ENCODE measurements at regions not wholly inside any gene's neighbourhood (a gene's known extent, or its start where the extent isn't known, plus 50 kb on each side); places are given as distances from the start of the nearest gene placed in this dataset.

DNA sequence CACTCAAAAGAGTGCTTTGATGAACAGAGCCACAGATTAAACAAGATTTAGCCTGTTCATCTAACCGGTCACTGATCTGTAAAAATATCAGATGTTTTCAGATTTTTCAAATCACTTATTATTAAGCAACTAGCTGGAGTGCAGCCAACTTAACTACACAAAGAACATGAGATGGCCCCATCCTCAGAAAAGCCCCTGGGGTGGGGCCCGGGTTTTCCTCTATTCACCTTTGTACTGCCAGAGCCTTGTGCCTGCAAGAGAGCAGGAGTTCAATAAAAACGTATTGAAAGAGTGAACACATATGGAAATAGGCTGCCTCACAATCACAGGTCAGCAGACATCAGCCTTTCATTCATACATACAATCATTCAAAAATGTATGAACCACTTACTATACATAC, 516.1 kb downstream of the OMA1 start:
- no peaks in the 10 kb centered on the region for H3K79me2 ChIP-seq (ENCODE audit: low read depth)
- H3K27ac ChIP-seq, result no peak overlapping the region
- Mint-ChIP-seq H3K27me3 (ENCODE audit: insufficient read depth, low read depth) (no peaks in the 10 kb centered on the region), H3K4me1 (peaks cover 25% of the 10 kb centered on the region), H3K27ac (no peak overlapping the region), H3K4me3 (no peak overlapping the region), H3K9me3 (no peaks in the 10 kb centered on the region), H3K36me3 (no peaks in the 10 kb centered on the region)
- no peaks in the 10 kb centered on the region for H4K20me1 ChIP-seq (ENCODE audit: low read depth)
- no peak overlapping the region for H3K4me3 ChIP-seq
- peaks cover 14% of the 10 kb centered on the region for H3K4me1 ChIP-seq
- no peak overlapping the region for H2AFZ ChIP-seq (replicated peaks)
- no peaks in the 10 kb centered on the region for H3K9me3 ChIP-seq (ENCODE audit: low read depth)
- no peak overlapping the region for H3K9ac ChIP-seq
- DNase-seq (ENCODE audit: low spot score), result no peak
- no peaks in the 10 kb centered on the region for H3K36me3 ChIP-seq
- peaks cover 3% of the 10 kb centered on the region for H3F3A ChIP-seq (ENCODE audit: low read depth)
- no peaks in the 10 kb centered on the region for H3K27me3 ChIP-seq
- no peak for TF ChIP-seq EZH2phosphoT487 (IDR thresholded peaks at IDR 0.05)
- TF ChIP-seq, protein P1, sequence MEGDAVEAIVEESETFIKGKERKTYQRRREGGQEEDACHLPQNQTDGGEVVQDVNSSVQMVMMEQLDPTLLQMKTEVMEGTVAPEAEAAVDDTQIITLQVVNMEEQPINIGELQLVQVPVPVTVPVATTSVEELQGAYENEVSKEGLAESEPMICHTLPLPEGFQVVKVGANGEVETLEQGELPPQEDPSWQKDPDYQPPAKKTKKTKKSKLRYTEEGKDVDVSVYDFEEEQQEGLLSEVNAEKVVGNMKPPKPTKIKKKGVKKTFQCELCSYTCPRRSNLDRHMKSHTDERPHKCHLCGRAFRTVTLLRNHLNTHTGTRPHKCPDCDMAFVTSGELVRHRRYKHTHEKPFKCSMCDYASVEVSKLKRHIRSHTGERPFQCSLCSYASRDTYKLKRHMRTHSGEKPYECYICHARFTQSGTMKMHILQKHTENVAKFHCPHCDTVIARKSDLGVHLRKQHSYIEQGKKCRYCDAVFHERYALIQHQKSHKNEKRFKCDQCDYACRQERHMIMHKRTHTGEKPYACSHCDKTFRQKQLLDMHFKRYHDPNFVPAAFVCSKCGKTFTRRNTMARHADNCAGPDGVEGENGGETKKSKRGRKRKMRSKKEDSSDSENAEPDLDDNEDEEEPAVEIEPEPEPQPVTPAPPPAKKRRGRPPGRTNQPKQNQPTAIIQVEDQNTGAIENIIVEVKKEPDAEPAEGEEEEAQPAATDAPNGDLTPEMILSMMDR (IDR thresholded peaks at IDR 0.05), result no peak
- TF ChIP-seq EZH2 (IDR thresholded peaks at IDR 0.05), result no peak
- no peak overlapping the region for H3K4me2 ChIP-seq

DNA sequence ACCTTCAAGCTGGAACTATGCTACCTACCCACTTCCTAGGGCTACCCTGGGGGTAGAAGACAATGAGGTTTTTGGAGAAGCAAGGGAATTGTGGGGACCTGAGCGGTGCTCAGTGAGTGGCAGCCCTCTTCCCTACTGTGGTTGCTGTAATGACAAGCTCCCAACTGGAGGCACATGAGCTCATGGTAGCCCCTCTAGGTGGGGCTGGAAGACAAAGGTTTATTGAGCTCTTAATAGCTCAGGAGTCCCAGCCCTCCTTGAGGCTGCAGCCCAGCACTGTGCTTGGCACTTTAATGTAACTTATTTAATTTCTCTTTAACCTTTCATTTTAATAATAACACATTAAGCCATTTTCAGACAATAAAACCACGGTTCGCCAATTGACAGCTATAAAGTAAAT, 528.9 kb downstream of the OMA1 start:
- Histone ChIP-seq H3K79me2 (ENCODE audit: low read depth) (no peaks in the 10 kb centered on the region), H3K9me3 (ENCODE audit: low read depth) (no peaks in the 10 kb centered on the region), H3K4me3 (no peak overlapping the region), H3K27me3 (no peaks in the 10 kb centered on the region), H3K4me2 (no peak overlapping the region), H3K36me3 (no peaks in the 10 kb centered on the region), H3F3A (ENCODE audit: low read depth) (no peaks in the 10 kb centered on the region), H3K27ac (no peak overlapping the region), H3K9ac (no peak overlapping the region), H3K4me1 (peaks cover 17% of the 10 kb centered on the region), H4K20me1 (ENCODE audit: low read depth) (no peaks in the 10 kb centered on the region), H2AFZ (replicated peaks) (no peak overlapping the region)
- Mint-ChIP-seq H3K36me3 (no peaks in the 10 kb centered on the region), H3K27me3 (ENCODE audit: insufficient read depth, low read depth) (no peaks in the 10 kb centered on the region), H3K4me3 (no peak overlapping the region), H3K4me1 (peaks cover 7% of the 10 kb centered on the region), H3K27ac (no peak overlapping the region), H3K9me3 (no peaks in the 10 kb centered on the region)
- peak; percentile 15 for DNase-seq (ENCODE audit: low spot score)
- no peak for TF ChIP-seq EZH2 (IDR thresholded peaks at IDR 0.05)
- TF ChIP-seq EZH2phosphoT487 (IDR thresholded peaks at IDR 0.05), result no peak
- TF ChIP-seq, protein P1 (IDR thresholded peaks at IDR 0.05), result no peak

DNA sequence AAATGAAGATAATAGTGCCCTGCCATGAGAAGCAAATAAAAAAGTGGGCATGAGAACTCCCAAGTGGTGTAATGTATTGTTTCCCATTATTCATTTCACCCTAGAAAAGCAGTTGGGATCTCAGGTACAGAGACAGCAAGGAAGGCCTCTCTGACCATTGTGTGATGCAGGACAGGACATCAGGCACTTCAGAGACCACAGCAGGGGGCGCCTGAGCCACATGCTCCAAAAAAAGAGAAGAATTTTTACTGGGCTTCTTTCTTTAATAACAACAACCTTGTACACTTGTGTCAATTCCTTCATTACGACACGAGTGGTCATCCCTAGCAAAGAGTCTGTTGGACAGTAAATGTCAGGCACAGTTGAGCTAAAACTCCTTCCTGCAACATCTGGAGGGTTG, 533.3 kb downstream of the OMA1 start:
- no peaks in the 10 kb centered on the region for H3K27me3 ChIP-seq
- no peak overlapping the region for H3K27ac Mint-ChIP-seq
- H3K9me3 ChIP-seq (ENCODE audit: low read depth), result no peaks in the 10 kb centered on the region
- no peak overlapping the region for H3K27ac ChIP-seq
- no peaks in the 10 kb centered on the region for H3K9me3 Mint-ChIP-seq
- TF ChIP-seq EZH2phosphoT487 (IDR thresholded peaks at IDR 0.05) (no peak), EZH2 (IDR thresholded peaks at IDR 0.05) (no peak)
- TF ChIP-seq, protein P1 (IDR thresholded peaks at IDR 0.05), result peak; percentile 23
- H3K4me3 Mint-ChIP-seq, result no peak overlapping the region
- H2AFZ ChIP-seq (replicated peaks), result no peak overlapping the region
- no peaks in the 10 kb centered on the region for H4K20me1 ChIP-seq (ENCODE audit: low read depth)
- no peaks in the 10 kb centered on the region for H3K36me3 Mint-ChIP-seq
- H3K9ac ChIP-seq, result no peak overlapping the region
- no peak overlapping the region for H3K4me3 ChIP-seq
- H3F3A ChIP-seq (ENCODE audit: low read depth), result no peaks in the 10 kb centered on the region
- H3K27me3 Mint-ChIP-seq (ENCODE audit: insufficient read depth, low read depth), result no peaks in the 10 kb centered on the region
- H3K36me3 ChIP-seq, result no peaks in the 10 kb centered on the region
- peak; percentile 41 for DNase-seq (ENCODE audit: low spot score)
- H3K4me2 ChIP-seq, result no peak overlapping the region
- no peaks in the 10 kb centered on the region for H3K79me2 ChIP-seq (ENCODE audit: low read depth)
- H3K4me1 ChIP-seq, result peaks cover 3% of the 10 kb centered on the region
- H3K4me1 Mint-ChIP-seq, result no peaks in the 10 kb centered on the region

All from neural progenitor cell (in vitro differentiated cells).